ENCODE measurements at regions not wholly inside any gene's neighbourhood (a gene's known extent, or its start where the extent isn't known, plus 50 kb on each side); places are given as distances from the start of the nearest gene placed in this dataset.

DNA sequence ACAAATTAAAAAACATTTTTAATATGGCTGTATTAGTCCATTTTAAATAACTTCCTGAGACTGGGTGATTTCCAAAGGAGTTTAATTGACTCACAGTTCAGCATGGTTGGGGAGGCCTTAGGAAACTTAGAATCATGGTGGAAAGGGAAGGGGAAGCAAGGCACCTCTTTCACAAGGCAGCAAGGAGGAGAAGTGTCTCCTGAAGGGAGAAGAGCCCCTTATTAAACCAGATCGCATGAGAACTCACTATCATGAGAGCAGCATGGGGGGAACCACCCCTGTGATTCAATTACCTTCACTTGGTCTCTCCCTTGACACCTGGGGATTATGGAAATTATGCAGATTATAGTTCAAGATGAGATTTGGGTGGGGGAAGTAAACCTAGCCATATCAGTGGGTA, 488.6 kb downstream of the ETS1 start:
- H3K27ac ChIP-seq (ENCODE audit: insufficient read depth, low read depth, low read length): no peak overlapping the region
- CTCF ChIA-PET: no interaction called here

More for the DNA sequence above, 488.6 kb downstream of the ETS1 start:
- no peaks in the 10 kb centered on the region for H3K27me3 ChIP-seq (ENCODE audit: control insufficient read depth in 2 of 2, insufficient read depth in 2 of 2, low read length in 2 of 2)
- no TSS peak for BruUV-seq (replicated peaks)
- TF ChIP-seq JUN (IDR thresholded peaks at IDR 0.05; ENCODE audit: borderline replicate concordance, insufficient read depth, insufficient read length, low read depth): no peak
- no peak for TF ChIP-seq GATA2 (IDR thresholded peaks at IDR 0.05; ENCODE audit: insufficient read depth, insufficient read length, low read depth, low read length)
- TF ChIP-seq FOS (IDR thresholded peaks at IDR 0.05; ENCODE audit: borderline replicate concordance, insufficient read depth, low read length): no peak
- TF ChIP-seq POLR2A (IDR thresholded peaks at IDR 0.05; ENCODE audit: low read depth, low read length): no peak
- no peak for TF ChIP-seq MYC (IDR thresholded peaks at IDR 0.05; ENCODE audit: low read depth, low read length)
- TF ChIP-seq EZH2 (IDR thresholded peaks at IDR 0.05; ENCODE audit: borderline replicate concordance, low read depth, low read length, severe bottlenecking): no peak
- TF ChIP-seq, protein P1, sequence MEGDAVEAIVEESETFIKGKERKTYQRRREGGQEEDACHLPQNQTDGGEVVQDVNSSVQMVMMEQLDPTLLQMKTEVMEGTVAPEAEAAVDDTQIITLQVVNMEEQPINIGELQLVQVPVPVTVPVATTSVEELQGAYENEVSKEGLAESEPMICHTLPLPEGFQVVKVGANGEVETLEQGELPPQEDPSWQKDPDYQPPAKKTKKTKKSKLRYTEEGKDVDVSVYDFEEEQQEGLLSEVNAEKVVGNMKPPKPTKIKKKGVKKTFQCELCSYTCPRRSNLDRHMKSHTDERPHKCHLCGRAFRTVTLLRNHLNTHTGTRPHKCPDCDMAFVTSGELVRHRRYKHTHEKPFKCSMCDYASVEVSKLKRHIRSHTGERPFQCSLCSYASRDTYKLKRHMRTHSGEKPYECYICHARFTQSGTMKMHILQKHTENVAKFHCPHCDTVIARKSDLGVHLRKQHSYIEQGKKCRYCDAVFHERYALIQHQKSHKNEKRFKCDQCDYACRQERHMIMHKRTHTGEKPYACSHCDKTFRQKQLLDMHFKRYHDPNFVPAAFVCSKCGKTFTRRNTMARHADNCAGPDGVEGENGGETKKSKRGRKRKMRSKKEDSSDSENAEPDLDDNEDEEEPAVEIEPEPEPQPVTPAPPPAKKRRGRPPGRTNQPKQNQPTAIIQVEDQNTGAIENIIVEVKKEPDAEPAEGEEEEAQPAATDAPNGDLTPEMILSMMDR (IDR thresholded peaks at IDR 0.05; ENCODE audit: extremely low read depth in 1 of 2, insufficient read depth in 1 of 2, low read depth in 1 of 2, low read length in 2 of 2): no peak
- TF ChIP-seq POLR2AphosphoS5 (IDR thresholded peaks at IDR 0.05; ENCODE audit: insufficient read depth, low read depth, low read length): no peak
- TF ChIP-seq, protein P2, sequence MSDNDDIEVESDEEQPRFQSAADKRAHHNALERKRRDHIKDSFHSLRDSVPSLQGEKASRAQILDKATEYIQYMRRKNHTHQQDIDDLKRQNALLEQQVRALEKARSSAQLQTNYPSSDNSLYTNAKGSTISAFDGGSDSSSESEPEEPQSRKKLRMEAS (IDR thresholded peaks at IDR 0.05; ENCODE audit: insufficient read depth, insufficient read length): no peak
- peaks cover 14% of the 10 kb centered on the region for H3K4me1 ChIP-seq (ENCODE audit: control insufficient read depth, extremely low read depth, insufficient read depth, low read length)
- no peaks in the 10 kb centered on the region for H3K9me3 ChIP-seq (replicated peaks; ENCODE audit: control insufficient read depth, insufficient read depth, low read length)
- no peaks in the 10 kb centered on the region for H3K36me3 ChIP-seq (ENCODE audit: control insufficient read depth in 2 of 2, extremely low read depth in 1 of 2, insufficient read depth in 2 of 2, low read length in 2 of 2)
- no peaks in the 10 kb centered on the region for H3K9me1 ChIP-seq (replicated peaks; ENCODE audit: control insufficient read depth, extremely low read depth, insufficient read depth, low read length)
- intact Hi-C loops (cut with micrococcal nuclease) (loop anchor here (5.0 kb wide), 1 partner anchor 769 kb away; the partner anchor contains the start of gene KCNJ1), dilution Hi-C loops (cut with MboI; ENCODE audit: extremely low pct_ligation_motif_present, low sequenced_read_pairs) (no loop called here)
- POLR2A ChIA-PET: no interaction called here
- no peak overlapping the region for H3K4me2 ChIP-seq (ENCODE audit: insufficient read depth, low read length)
- no peak for FAIRE-seq
- no peaks in the 10 kb centered on the region for H4K20me1 ChIP-seq (replicated peaks; ENCODE audit: control insufficient read depth, extremely low read depth, insufficient read depth, low read length)
- H3K9ac ChIP-seq (replicated peaks; ENCODE audit: extremely low read depth, insufficient read depth, low read length): no peak overlapping the region
- H2AFZ ChIP-seq (ENCODE audit: low read depth, low read length): no peak overlapping the region
- no peak for DNase-seq (ENCODE audit: low read depth, low spot score)
- no peak overlapping the region for H3K4me3 ChIP-seq (replicated peaks in 1 of 3; ENCODE audit: insufficient read depth in 1 of 3, low read depth in 1 of 3, low read length in 3 of 3)
- no peaks in the 10 kb centered on the region for H3K79me2 ChIP-seq (ENCODE audit: control insufficient read depth, insufficient read depth, low read length)

All from endothelial cell of umbilical vein (primary cell).